ENCODE measurements at regions not wholly inside any gene's neighbourhood (a gene's known extent, or its start where the extent isn't known, plus 50 kb on each side); places are given as distances from the start of the nearest gene placed in this dataset.
"Not testable (repeated sequence)": the region's sequence is repeated elsewhere in the genome, so short reads cannot be mapped to it uniquely, and the experiment has no call there.

DNA sequence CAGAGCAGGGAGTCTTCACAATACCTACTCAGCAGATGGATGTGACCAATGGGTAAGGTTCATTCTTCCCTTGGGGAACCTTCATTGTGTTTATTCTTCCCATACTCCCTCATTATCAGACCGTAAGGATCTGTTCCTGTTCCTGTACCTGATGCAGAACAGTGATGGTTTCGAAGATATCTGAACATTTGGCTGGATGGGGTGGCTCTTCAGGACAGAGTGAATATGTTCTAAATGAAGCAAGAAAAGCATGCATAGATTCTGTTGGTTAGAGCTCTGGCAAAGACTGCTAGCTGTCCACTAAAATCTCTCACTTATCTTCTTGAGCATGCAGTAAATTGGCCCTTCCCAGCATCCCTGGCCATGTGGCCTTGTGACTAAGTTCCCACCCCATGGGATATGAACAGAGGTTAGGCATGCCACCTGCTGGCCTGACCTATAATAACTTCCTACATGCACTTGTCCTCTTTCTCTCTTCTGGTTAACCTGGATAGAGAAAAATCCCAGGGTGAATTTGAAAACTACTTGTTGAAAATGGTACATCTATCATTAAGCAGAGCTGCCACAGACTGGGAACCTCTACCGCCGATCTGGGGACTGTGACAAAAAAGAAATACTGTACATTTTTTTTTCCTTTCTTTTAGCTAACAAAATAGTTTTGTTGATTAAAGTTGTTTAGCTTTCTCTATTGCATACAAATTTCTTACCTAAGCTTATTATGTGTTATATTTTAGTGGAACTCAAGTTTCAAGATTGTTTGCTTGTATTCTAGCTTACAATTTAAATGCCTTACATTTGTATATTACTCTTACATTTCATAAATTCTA, 60.0 kb upstream of the BANK1 start:
- peak; percentile 64 for DNase-seq

DNA sequence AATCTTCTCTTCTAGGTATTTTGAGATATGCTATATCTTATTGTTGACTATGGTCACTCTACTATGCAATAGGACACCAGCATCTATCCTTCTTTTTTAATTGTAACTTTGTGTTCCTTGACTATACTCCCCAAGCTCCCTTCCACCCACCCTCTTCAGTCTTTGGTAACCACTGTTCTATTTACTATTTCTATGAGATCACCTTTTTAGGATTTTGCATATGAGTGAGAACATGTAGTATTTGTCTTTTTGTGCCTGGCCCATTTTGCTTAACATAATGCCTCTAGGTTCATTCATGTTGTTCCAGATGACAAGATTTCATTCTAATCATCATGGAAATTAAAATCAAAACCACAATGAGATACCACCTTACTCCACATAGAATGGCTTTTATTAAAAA, 63.3 kb upstream of the BANK1 start:
- no peak for DNase-seq

DNA sequence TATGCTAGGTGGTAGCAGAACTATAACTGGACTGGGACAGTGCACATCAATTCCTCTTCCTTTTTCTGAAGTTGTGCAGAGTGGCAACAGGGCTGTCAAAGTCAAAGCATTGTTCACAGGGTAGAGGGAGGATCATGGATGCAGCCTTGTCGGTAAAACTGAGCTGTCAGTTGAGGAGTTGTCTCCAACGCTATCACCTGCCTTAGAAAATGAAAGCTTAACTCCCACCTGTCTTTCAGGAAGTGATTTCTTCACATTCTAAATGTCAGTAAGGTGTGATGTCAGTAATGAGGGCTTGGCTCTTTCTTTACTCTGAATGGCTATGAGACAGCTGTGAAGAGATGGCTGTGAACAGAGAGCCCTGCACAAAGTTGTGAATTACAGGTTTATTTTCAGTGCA, 66.4 kb upstream of the BANK1 start:
- DNase-seq, result no peak

DNA sequence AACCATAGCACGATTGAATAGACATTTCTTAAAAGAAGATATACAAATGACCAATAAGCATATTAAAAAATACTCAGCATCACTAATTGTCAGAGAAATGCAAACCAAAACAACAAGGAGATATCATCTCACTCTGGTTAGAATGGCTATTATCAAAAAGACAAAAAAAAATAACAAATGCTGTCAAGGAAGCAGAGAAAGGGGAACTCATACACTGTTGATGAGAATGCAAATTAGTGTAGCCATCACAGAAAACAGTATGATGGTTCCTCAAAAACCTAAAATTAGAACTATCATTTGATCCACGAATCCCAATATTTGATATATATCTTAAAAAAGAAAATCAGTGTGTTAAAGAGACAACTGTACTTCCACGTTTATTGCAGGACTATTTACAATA, 71.7 kb upstream of the BANK1 start:
- DNase-seq, result no peak

DNA sequence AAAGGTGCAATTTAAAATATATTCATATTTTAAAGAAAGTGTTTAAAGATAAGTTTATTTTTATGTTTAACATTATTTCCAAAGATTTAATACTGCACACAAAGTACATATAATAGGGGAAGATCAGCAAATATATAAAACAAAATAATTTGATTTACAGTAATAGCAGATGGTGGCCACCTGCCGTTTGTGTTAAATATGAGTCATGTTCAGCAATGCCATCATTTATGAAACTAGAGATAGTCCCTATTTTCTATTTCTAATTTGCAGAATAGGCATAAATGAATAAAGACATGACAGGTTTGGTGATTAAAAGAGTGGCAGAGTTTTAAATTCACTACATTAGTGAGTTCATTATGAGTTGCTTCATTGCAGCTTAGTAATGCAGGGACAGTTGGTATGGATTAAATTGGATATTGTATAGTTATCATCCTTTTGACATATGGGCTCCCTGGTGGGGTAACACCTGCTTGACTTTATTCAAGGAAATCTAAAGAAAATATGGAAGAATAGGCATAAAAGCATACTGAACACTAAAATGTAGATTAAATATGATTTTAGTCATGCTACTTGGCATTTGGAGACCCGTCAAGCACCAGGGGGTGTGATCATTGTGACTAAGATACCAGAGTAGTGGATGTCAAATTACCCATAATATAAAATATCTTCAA, 78.8 kb upstream of the BANK1 start:
- DNase-seq, result no peak

DNA sequence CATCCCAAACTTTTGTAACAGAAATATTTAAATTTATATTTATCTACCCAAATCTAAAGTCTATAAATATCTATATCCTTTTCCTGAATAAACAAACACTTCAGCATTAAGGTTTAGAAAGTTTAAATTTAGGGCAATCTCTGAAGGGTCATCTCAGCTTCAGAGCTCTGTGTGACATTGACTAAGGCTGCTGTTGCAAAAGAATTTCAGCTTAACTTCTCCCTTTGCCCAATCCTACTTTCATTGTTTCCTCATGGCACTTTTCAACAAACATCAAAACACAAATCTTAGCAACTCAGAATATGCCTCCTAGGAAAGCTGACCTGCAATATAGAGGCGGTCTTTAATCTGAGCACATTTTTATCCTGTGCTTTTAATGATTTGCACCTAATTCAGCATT, 79.7 kb upstream of the BANK1 start:
- DNase-seq, result no peak

DNA sequence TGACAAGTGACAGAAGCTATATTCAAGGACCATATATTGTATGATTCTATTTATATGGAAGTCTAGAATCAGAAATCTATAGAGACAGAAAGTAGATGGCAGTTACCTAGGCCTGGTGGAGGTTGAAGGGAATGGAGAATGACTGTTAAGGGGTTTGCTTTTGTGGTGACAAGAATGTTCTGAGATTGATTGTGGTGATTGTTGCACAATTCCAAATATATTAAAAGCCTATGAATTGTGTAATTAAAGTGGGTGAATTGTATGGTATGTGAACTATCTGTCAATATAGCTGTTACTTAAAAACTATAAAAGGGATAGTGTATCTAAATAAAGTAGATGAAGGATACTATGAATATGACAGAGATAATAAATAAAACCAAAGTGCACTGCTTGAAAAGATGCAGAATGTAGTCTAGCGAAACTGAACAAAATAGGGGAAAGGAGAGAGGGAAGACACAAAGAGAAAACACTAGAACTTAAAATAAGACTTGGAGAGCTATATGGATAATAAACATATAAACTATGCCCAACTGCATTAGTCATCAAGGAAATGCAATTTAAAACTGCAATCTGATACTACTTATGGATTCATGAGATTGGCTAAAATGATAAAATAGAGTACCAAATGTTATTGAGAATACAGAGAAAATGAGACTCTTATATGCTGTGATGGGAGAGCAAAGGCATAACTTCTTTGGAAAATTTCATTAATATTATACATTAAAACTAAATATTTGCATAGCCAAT, 82.1 kb upstream of the BANK1 start:
- no peak for DNase-seq

DNA sequence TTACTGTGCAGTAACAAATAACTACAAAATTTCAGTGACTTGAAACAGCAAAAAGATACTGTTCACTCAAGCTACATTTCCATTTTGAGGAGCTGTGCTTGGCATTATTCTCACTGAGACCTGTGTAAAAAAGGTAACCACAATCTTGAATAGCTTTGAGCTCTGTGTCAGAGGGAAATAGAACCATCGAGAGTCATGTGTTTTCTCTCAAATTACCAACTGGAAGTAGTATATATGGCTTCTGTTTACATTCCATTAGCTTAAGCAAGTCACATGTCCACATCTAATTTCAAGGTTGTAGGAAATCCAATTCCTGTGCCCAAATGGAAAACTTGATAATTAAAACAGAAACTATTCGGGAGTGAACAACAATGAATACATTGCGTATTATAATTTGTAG, 82.9 kb upstream of the BANK1 start:
- DNase-seq, result no peak

DNA sequence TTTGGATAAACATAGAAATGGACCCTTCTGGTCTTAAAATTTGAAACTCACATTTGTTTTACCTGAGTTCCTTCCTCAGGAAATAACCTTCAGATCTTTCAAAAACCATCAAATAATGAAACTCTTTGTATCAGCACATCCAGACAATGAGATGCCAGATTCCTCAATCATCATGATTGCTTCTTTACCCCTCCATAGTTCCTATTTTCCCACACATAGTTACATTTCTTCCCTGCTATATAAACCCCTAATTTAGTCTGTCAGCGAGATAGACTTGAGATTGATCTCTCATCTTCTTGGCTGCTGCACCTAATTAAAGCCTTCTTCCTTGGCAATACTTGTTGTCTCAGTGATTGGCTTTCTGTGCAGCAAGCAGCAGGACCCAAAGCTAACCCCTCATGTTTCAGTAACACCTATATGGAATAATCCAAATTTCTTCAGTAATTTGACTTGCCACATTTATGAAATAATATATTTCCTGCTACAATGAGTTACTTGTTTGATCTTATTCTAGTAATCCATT, 83.9 kb upstream of the BANK1 start:
- no peak for DNase-seq

DNA sequence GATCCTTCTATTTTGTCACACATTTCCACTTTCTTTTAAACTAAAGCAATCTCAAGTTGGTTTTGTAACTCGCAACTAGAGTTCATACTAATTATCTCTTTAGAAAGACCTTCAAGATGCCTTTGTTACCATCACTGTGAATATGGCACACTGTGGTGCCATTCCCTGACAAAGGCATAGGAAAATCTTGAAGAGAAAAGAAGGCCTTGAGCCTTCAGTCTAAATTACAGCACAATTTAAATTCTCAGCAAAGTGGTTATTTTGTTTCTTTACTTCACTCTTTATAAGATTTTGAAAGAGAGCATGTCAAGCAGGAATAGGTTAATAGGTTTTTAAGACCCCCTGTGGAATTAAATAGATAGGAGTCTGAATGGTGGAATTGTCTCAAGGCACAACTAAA, 89.0 kb upstream of the BANK1 start:
- no peak for DNase-seq

DNA sequence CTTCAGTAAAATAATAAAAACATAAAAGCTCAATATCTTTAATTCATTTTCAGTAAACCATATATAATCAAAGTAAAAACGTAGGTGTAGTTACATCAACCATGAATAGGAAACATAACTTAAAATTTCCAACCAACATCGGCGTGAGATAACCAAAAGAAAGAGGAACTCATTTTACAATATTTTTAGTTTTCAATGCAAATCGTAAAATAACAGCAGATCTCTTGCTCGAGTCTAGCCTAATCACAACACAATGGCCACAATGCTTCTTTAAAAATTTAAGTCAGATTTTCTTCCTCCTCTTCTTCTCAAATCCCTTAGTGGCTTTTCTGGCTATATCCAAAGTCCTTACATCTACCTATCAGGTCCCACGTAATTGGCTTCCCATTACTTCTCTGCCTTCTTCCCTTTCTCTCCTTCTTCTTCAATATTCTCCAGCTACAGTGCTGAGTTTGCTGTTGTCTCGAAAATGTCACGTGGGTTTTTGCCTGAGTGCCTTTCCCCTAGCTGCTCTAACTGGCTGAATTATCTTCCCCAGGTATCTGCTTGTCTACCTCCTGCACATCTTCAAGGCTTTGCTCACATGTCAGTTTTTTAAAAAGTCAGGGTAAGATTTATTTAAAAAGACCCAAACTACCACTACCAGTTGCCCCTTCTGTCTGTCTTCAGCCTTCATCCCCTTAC, 90.9 kb upstream of the BANK1 start:
- no peak for DNase-seq

DNA sequence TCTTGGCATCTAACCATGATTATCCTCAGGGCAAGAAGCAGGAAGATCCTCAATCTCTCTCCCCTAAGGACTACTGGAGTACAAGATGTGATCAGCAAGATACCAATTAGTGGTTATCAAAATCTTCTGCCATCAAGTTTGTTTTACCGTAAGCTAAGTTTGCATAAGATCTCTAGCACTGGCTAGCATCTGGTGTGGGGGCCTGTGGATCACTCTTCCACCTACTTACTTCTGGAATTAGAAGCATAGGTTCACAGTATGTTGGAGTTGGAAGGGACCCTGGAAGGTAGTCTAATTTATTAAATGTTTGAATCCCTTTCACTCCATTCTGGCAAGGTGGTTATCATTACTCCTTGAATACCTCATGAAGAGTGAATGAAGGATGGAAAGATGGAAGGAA, 93.3 kb upstream of the BANK1 start:
- DNase-seq, result no peak

DNA sequence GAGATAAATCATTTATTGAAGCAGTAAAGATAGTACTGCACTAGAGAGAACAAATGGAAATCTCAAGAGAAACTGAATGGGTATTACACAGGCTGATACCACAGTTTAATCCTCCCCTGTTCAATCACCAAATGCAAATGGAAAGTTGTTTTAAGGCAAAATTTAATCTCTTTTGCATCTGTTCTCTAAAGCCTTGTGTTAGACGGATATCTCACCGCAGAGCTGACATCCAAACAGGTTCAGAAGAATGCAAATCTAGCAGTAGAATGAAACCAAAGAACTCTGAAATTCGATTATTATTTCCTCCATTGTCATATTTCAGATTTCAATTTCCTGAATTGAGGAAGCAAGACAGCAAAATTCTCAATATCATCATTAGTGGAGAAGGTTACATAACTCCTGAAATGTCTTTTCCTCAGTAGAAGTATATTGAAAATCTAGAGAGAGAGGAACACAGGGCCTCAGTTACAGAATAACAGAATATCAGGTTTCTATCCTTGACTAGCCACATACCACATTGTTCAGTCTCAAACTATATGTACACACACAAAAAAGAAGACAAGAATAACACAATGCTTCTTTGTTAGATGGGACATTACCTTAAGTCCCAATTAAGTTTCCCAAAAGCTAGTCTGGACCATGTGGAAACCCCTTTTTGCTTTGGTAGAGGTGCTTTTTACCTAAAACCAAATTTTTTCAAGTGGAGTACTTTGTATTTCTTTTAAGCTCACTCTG, 94.1 kb upstream of the BANK1 start:
- DNase-seq, result no peak

DNA sequence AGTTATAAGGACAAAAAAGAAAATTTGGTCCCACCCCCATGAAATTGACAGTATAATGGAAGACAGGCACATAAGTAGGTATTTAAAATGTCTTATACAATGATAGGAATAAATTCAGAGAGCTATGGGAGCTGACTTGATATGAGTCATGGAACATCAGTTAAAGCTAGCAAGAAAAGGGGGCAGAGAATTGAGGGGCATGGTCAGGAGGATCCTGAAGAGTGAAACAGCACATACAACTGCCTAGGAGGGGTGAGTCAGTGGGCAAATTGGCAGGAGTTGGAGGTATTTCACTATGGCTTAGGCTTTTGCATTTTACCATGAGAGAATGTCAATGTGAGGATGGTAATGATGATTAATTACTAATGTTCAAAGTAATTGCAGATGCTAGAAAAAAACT, 95.4 kb upstream of the BANK1 start:
- DNase-seq, result no peak

DNA sequence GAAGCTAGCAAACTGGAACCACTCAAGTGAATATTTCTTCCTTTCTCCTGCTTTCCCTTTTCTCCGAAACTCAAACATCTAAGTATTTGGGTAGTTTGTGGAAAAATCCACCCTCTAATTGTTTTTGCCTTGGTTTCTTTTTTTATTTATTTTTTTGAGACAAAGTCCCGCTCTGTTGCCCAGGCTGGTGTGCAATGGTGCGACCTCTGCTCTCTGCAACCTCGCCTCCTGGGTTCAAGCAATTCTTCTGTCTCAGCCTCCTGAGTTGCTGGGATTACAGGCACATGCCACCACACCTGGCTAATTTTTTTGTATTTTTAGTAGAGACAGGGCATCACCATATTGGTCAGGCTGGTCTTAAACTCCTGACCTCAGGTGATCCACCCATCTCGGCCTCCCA, 96.1 kb upstream of the BANK1 start:
- not testable (repeated sequence) for DNase-seq

DNA sequence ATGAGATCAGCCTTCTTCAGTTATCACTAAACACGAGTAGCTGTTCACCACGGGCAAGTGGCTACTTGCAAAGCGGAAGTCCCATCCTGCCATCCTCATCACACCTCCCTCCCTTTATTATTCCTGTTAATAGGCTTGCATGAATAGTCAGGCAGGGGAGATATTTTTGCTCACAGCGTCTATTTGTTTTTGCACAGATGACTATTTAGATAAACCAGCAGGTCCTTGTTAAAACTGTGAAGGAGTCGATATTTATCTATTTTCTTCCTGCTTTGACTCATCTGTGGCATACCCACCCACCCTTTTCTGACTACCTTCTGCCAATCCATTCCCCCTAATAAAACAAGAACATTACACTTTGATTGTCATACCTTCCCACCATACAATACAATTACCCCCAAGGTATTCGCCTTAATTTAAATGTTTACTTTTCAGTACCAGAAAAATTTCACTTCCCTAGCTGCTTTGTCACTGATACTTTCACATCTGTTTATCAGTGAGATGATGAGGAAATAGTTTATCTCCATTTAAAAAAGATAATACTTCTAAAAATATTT, 96.6 kb upstream of the BANK1 start:
- DNase-seq, result no peak

DNA sequence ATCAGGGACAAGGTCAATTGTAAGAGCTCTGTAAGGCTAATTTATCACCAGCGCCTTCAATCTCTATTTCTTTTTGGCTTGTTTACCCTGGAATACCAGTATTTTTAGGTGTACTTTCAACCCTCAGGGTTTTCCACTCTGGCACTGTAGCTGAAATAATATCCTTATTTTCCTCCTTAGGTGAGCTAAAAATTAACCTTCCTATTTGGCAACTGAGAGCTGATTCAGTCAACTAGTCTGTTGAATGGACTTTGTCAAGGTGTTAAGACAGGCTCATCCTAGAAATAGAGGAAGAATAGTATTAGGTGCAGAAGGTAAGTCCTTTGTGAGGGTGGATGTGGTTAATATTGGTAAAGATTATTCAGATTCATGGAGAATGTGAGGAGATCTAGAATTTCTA, 101.3 kb upstream of the BANK1 start:
- no peak for DNase-seq

DNA sequence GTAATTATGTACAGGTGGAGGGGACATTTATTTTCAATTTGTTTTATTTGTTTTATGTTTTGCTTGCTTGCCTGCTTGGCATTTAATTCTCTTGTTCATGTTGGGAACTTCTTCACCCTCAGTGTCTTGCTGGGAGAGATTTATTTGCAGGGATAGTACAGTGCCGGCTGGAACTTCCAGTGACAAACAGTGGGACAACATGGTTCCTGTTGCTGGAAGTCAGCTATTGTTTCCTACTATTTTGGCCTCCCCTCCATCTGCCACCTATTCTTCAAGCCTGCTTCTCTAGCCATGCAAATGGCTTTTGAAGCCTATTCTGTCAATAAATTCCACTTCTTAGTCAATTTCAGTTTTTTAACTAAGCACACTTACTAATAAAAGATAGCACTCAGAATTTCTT, 105.4 kb upstream of the BANK1 start:
- DNase-seq, result no peak

DNA sequence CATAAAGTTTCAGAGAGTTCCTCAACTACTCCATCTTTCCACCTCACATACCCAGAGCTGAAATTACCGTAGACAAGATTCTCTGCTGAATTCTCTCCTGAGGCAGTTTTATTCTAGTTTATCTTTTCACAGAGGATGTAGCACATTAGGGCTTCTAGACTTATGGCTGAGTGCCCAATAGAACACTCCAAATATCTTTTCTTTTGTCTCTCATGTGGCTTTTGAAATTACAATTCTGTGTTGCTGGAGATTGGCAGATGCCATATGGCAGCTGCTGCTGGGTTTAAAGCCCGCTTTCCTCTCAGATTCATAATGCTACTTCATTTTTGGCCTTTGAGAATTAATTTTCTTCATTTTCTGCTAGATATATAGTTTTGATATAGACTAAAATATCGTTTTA, 107.6 kb upstream of the BANK1 start:
- no peak for DNase-seq

DNA sequence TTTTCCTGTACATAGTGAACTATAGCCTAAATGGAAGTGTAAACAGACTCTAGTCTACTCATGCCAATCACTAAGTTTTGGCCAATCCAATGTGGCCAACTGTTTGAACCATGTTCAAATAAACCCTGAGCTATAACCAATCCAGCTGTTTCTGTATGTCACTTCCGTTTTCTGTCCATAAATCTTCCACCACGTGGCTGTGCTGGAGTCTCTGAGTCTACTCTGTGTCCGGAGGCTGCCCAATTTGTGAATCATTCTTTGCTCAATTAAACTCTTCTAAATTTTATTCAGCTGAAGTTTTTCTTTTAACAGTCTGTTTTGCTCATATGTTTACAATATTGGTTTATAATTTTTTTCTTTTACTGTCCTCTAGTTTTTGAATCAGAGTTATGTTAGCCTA, 112.3 kb upstream of the BANK1 start:
- no peak for DNase-seq

DNA sequence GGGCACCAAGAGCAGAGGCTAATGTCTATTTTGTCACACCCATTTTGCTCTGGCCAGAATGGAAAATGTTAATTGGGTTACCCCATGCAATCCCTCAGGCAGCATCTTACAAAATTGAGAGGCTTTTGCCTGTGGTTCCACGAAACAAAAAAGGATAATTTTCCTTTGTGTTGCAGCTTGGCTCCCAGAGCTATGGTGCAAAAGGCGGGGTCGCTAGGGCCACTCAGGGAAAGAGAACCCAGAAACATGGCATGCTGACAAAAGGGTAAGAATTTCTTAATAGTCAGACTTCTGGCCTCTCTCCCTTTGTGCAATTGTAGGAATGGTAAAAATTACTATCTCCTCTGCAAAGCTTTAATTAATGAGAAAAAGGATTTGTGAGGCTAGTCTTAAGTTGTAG, 119.6 kb upstream of the BANK1 start:
- DNase-seq, result no peak

DNA sequence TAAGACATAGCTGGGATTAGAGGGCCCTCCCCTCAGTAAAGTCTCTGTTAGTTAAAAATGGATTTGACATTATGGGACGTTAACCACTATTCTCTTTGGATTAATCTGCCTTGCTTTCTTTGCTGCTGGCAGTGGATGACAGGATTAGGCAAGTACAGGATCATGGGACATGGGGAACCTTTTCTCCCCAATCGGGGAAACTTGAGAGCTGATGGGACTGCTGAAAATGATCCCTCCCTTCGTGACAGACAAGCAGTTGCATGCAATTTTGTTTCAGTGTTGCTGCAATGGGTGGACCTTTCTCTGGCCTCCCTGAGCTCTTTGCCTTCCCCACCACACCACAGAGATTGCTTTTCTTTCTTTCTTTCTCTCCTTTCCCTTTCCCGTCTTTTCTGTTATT, 120.2 kb upstream of the BANK1 start:
- no peak for DNase-seq

Data from activated CD4-positive, alpha-beta T cell treated with anti-CD3 and anti-CD28 coated beads, Interleukin-10, Interleukin-2, amounts not matched to agents 100 ng/mL and 50 ng/mL, durations not matched to agents 16 hours and 8 hours (primary cell).